Midbrain (tissue), 1 donor: ENCODE measurements at regions not wholly inside any gene's neighbourhood (a gene's known extent, or its start where the extent isn't known, plus 50 kb on each side); places are given as distances from the start of the nearest gene placed in this dataset.
"Not testable (repeated sequence)": the region's sequence is repeated elsewhere in the genome, so short reads cannot be mapped to it uniquely, and the experiment has no call there.

Experiments
- DNase-seq: peaks from one replicate; lab custom pipeline; 2025; lab: John Stamatoyannopoulos, UW

GRCh38 chrX:67213686-67214085, 330.1 kb upstream of the AR start:
- not testable (repeated sequence) for DNase-seq

DNA sequence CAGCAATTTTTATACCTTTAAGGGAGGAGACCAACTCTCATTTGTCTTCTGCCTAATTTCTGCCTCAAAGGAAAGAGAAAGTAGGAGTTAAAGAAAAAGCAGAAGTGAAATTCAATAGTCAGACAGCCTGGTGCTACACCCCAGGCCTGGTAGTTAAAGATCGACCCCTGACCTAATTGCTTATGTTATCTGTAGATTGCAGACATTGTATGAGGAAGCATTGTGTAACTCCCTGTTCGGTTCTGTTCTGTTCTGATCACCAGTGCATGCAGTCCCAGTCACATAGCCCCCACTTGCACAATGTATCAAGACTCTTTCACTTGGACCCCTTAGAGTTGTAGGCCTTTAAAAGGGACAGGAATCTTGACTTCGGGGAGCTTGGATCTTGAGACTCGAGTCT, 335.9 kb upstream of the AR start:
- no peak for DNase-seq

- DNase-seq, result no peak
Measured at GRCh38 chrX:67159437-67159836, 384.4 kb upstream of the AR start.

DNA sequence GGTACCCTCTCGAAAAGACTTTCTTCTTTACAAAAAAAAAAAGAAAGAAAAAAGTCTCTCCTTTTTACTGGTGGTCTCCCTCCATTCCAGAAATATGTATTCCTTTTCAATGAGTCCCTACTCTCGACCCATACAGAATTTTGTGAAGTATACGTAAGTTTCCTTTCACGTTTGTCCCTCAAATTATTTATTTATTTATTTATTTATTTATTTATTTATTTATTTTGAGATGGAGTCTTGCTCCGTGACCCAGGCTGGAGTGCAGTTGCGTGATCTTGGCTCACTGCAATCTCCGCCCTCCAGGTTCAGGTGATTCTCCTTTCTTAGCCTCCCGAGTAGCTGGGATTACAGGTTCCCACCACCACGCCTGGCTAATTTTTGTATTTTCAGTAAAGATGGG, 429.2 kb upstream of the AR start:
- DNase-seq, result no peak

DNA sequence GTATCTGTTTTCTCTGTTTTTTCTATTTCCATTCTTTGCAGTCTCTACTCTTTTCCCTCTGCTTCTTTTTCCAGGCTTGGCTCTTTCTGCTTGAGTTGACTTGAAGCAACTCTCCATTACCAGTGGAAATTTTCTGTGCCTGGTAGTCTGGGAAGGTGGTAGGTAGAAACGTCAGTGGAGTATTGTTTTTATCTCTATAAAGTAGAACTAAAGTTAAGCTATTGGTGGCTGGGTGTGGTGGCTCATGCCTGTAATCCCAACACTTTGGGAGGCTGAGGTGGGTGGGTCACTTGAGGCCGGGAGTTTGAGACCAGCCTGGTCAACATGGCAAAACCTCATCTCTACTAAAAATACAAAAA, 438.1 kb upstream of the AR start:
- no peak for DNase-seq

DNA sequence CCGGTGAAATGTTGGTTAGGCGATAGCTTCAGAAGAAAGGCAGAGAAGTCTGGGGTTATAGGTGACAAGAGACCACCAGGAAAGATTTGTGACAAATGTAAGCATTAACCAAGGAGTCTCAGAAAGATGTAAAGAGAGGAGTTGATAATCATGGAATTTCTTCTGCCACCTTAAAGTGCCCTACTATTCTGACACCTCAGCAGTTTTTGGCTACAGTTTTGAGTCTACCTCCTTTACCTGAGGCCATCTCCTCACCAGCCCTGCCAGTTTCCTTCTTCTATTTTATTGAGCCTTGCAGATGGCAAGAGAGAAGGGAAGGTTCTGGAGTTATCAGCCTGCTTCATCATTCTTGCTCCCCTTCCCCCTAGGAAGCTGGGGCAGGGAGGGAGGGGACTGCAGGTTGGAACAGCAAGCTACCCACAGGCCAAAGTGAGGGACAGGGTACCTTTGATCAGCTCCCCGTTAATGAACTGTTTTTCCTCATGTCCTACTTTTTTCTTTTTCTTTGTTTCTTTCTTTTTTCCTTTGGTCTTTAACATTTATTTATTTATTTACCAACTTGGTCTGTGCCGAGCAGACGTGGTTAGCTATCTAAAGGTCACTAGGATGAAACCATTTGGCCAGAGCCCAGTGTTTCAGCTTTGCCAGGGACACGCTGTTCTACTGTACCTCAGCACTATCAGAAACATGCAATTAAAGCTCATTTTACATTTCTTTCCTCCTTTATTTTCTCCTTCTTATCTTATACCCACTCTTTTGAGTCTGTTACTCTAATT, 438.7 kb upstream of the AR start:
- DNase-seq, result no peak

DNA sequence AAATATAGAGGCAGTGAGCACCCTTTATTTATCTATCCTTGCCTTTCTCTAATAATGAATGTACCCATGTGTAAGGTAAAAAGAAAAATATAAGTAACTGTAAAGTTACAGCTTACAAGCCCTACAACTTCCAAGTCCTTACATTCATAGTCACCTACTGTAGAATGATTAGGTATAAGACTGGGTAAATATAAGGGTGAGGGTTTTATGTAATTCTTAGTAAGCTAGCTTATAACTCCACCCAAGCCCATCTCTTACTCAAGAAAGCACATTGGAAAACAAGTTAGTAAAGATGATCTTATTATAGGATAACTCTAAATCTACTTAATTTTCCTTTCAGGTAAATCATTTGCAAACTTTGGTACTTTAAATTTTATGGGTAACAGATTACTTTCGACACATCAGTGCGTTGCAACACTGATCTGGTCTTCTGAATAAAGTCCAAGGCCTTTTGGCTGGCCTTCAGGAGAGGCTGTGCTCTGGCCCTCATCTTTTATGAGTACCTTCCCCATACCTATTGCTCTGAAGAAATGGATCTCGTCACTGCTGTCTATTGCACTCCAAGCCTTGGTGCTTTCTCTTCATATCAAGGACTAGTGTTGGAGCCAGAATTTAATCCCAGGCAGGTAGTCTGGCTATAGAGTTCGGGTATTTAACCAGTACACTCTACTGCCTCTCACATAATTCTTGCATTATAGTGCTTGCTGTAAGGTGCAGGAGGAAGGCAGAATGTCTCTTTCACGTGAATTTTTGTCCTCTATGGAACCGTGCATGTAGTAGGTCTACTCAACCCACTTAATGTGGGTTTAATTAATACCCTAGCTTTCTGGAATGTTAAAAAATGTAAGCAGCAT, 443.6 kb upstream of the AR start:
- no peak for DNase-seq

GRCh38 chrX:67094061-67094460, 449.8 kb upstream of the AR start:
- DNase-seq, result no peak

- DNase-seq, result no peak
Measured at GRCh38 chrX:67050760-67051159, 411.9 kb upstream of the EDA2R start.

DNA sequence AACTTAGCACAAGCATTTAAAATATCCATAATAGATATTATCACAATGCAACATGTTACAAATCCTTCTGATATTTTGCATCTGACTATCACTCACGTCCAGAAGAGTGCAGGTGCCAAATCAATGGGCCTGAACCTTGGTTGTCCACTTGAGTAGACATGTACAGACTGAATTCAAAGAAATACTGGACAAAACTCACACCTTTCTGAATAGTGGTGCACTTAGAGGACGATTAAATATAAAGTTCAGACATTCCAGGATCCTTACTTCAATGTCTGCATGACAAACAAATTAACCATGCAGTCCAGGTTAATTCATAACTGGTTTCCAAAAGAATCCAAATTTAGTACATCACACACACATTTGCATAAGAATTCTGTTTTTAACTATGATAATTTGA, 406.0 kb upstream of the EDA2R start:
- no peak for DNase-seq

DNA sequence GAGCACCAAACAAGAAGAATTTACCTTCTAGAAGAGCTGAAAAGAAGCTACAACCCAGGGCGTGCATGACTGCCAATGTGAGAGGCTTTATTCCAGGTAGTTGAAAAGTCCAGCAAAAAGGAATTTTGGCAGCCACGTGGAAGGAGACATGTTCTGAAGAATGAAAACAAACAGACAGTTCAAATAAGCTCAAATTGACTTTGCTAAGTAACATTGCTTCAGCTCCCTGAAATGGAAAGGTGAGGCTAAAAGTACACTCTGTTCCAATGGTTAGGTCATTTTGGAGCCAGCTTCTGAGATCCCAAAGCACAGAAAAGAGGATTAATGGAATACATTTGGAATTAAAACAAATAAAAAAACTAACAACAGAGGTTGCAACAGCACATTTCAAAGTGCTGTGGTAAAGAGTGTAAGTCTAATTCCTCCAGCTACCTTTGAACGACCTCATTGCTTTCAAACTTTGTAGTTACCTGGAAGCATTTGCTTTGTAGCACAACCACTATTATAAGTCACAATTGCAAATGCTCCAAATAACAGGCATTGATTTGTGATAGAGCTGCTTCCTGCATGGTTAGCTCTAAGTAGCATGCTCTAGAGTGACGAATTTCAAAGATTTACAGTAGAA, 405.3 kb upstream of the EDA2R start:
- no peak for DNase-seq

GRCh38 chrX:67004451-67004850, 365.6 kb upstream of the EDA2R start:
- no peak for DNase-seq

GRCh38 chrX:66994729-66995128, 355.9 kb upstream of the EDA2R start:
- no peak for DNase-seq

GRCh38 chrX:66992077-66992476, 353.2 kb upstream of the EDA2R start:
- DNase-seq, result not testable (repeated sequence)

DNA sequence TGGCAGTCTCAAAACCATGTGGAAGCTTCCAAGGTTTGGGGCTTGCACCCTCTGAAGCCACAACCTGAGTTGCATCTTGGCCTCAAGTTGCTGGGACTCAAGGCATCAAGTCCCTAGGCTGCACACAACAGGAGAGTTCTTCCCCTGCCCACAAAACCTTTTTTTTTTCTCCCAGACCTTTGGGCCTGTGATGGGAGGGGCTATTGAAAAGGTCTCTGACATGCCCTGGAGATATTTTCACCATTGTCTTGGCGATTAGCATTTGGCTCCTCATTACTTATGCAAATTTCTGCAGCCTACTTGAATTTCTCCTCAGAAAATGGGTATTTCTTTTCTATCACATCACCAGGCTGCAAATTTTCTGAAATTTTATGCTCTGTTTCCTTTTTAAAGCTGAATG, 349.5 kb upstream of the EDA2R start:
- DNase-seq, result no peak

DNA sequence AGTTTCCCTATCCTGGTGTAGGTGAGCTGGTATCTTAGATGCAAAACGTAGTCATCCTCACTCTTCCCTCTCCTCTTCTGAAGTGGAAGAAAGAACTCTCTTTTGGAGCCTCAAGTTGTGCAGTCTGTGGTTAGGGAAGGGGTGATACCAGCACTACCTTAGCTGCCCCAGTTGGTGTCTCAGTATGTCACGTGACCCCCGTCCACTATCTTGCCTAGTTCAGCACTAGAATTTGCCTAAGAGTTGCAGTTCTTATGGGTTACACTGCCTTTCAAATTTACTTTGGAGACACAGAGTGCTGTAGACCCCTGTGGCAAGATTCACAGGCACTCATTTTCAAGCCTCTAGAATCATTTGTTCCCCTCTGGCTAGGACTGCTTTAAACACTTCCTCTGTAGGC, 322.8 kb upstream of the EDA2R start:
- no peak for DNase-seq

- no peak for DNase-seq
Measured at GRCh38 chrX:66931713-66932112, 292.8 kb upstream of the EDA2R start.

DNA sequence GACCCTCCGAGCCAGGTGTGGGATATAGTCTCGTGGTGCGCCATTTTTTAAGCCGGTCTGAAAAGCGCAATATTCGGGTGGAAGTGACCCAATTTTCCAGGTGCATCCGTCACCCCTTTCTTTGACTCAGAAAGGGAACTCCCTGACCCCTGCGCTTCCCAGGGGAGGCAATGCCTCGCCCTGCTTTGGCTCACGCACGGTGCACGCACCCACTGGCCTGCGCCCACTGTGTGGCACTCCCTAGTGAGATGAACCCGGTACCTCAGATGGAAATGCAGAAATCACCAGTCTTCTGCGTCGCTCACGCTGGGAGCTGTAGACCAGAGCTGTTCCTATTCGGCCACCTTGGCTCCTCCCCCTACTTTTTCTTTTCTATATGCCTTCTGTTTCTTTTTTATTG, 291.6 kb upstream of the EDA2R start:
- not testable (repeated sequence) for DNase-seq

DNA sequence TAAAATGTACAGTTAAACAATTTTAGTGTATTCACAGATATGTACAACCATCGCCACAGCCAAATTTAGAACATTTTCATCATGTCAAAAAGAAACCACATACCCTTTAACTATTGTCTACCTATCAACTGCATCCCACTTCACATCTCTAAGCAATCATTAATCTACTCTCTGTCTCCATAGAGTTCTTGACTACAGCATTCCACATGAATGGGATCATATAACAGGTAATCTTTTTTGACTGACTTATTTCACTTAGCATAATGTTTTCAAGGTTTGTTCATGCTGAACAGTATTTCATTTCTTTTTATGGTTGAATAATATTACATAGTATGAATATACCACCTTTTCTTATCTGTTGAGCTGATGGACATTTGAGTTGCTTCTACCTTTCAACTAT, 281.4 kb upstream of the EDA2R start:
- no peak for DNase-seq

- DNase-seq, result no peak
Measured at GRCh38 chrX:66919280-66919832, 280.5 kb upstream of the EDA2R start.

GRCh38 chrX:66918511-66918910, 279.6 kb upstream of the EDA2R start:
- DNase-seq, result no peak

DNA sequence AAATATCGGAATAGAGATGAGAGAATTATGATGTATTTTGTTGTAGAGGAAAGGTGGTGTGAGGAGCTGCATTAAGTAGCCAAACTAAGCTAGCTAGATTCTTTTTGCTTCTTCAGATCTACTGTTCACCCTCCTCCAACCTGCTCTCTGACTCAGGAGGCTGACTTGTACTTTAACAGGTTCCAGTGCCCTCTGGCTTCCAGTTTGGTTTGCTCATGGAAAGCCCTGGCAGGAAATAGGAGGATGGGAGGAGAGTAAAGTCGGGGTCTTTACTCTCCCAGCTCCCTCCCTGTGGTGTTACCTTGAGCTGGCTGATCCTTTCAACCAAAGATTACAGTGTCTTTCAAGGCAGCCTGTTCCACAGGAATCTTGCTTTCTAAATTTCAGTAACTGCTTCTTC, 277.0 kb upstream of the EDA2R start:
- no peak for DNase-seq

GRCh38 chrX:66914080-66914479, 275.2 kb upstream of the EDA2R start:
- no peak for DNase-seq
